GM23338 (cell line): ENCODE measurements at regions not wholly inside any gene's neighbourhood (a gene's known extent, or its start where the extent isn't known, plus 50 kb on each side); places are given as distances from the start of the nearest gene placed in this dataset.

Experiments used
- CREB1 ChIP-seq: fragments of 250-450 bp; sonication (Bioruptor Pico); IDR thresholded peaks from 2 replicates; pipeline ENCODE4 v1.5.0; 2020; ENCODE audit warnings: low read depth, mild to moderate bottlenecking, moderate library complexity
- EZH2 ChIP-seq: fragments of 200-600 bp; sonication (generic); IDR thresholded peaks from one replicate; pipeline ENCODE4 v1.8.0; 2017; ENCODE audit warnings: antibody characterized with exemption, mild to moderate bottlenecking, low read depth; ENCODE audit not compliant: unreplicated experiment
- EZH2phosphoT487 ChIP-seq: fragments of 200-600 bp; sonication (generic); IDR thresholded peaks from one replicate; pipeline ENCODE4 v1.8.1; 2018; ENCODE audit warnings: antibody characterized with exemption; ENCODE audit not compliant: unreplicated experiment
- POLR2AphosphoS5 ChIP-seq: IDR thresholded peaks from 2 replicates; pipeline ENCODE4 v1.6.1; 2016; ENCODE audit warnings: antibody characterized with exemption, low read depth
- STAT1 ChIP-seq: IDR thresholded peaks from one replicate; pipeline ENCODE4 v1.6.1; 2016; ENCODE audit warnings: antibody characterized with exemption; ENCODE audit not compliant: unreplicated experiment
- TF ChIP-seq, protein P1 (sequence below): IDR thresholded peaks from one replicate; pipeline ENCODE4 v1.6.1; 2018; ENCODE audit warnings: antibody characterized with exemption; ENCODE audit not compliant: unreplicated experiment
- TF ChIP-seq, protein P2 (sequence below), 2 experiments: fragments of 200-600 bp in 1 of 2; sonication (generic) in 1 of 2; conservative IDR thresholded peaks; 2 replicates each; pipeline versions ENCODE4 v1.5.1 to v1.6.1; 2016 to 2017; ENCODE audit warnings: antibody characterized with exemption in 2 of 2, low read depth in 2 of 2, mild to moderate bottlenecking in 2 of 2, moderate library complexity in 1 of 2

DNA sequence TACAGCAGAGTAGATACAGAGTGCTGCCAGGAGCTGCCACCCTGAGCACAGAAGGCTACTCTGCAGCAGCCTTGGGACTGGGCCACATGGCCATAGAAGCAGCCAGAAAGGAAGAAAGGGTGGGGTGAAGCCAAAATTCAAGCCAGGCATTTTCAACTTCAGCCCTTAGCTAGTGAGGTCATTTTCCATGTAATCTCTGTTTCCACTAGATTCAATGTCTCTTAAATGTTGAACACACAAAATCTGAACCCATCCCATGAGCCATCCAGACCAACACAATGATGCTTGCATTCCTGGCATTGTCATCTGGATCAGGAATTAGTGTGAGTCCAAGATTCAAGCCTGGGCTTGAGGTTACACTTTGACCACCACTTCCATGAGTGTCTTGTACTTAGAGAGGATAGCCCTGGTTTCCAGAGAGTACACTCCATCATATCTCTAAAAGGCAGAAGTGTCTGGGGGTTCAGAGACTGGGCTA lies 243.6 kb downstream of the OSR1 start:
- TF ChIP-seq, protein P1, sequence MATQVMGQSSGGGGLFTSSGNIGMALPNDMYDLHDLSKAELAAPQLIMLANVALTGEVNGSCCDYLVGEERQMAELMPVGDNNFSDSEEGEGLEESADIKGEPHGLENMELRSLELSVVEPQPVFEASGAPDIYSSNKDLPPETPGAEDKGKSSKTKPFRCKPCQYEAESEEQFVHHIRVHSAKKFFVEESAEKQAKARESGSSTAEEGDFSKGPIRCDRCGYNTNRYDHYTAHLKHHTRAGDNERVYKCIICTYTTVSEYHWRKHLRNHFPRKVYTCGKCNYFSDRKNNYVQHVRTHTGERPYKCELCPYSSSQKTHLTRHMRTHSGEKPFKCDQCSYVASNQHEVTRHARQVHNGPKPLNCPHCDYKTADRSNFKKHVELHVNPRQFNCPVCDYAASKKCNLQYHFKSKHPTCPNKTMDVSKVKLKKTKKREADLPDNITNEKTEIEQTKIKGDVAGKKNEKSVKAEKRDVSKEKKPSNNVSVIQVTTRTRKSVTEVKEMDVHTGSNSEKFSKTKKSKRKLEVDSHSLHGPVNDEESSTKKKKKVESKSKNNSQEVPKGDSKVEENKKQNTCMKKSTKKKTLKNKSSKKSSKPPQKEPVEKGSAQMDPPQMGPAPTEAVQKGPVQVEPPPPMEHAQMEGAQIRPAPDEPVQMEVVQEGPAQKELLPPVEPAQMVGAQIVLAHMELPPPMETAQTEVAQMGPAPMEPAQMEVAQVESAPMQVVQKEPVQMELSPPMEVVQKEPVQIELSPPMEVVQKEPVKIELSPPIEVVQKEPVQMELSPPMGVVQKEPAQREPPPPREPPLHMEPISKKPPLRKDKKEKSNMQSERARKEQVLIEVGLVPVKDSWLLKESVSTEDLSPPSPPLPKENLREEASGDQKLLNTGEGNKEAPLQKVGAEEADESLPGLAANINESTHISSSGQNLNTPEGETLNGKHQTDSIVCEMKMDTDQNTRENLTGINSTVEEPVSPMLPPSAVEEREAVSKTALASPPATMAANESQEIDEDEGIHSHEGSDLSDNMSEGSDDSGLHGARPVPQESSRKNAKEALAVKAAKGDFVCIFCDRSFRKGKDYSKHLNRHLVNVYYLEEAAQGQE: no peak
- TF ChIP-seq, protein P2, sequence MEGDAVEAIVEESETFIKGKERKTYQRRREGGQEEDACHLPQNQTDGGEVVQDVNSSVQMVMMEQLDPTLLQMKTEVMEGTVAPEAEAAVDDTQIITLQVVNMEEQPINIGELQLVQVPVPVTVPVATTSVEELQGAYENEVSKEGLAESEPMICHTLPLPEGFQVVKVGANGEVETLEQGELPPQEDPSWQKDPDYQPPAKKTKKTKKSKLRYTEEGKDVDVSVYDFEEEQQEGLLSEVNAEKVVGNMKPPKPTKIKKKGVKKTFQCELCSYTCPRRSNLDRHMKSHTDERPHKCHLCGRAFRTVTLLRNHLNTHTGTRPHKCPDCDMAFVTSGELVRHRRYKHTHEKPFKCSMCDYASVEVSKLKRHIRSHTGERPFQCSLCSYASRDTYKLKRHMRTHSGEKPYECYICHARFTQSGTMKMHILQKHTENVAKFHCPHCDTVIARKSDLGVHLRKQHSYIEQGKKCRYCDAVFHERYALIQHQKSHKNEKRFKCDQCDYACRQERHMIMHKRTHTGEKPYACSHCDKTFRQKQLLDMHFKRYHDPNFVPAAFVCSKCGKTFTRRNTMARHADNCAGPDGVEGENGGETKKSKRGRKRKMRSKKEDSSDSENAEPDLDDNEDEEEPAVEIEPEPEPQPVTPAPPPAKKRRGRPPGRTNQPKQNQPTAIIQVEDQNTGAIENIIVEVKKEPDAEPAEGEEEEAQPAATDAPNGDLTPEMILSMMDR (conservative IDR thresholded peaks at IDR 0.05; ENCODE audit: low read depth in 2 of 2): no peak
- no peak for TF ChIP-seq EZH2
- TF ChIP-seq EZH2phosphoT487: no peak
- no peak for TF ChIP-seq POLR2AphosphoS5
- TF ChIP-seq CREB1 (CRISPR knock-in tag): no peak
- no peak for TF ChIP-seq STAT1
